Forelimb muscle (tissue), 1 donor: ENCODE measurements at regions not wholly inside any gene's neighbourhood (a gene's known extent, or its start where the extent isn't known, plus 50 kb on each side); places are given as distances from the start of the nearest gene placed in this dataset.
"Not testable (repeated sequence)": the region's sequence is repeated elsewhere in the genome, so short reads cannot be mapped to it uniquely, and the experiment has no call there.

ENCODE experiments used
- DNase-seq: peaks from one replicate; pipeline ENCODE4 v3.0.0-alpha.2; 2013; ENCODE audit warnings: low read depth

DNA sequence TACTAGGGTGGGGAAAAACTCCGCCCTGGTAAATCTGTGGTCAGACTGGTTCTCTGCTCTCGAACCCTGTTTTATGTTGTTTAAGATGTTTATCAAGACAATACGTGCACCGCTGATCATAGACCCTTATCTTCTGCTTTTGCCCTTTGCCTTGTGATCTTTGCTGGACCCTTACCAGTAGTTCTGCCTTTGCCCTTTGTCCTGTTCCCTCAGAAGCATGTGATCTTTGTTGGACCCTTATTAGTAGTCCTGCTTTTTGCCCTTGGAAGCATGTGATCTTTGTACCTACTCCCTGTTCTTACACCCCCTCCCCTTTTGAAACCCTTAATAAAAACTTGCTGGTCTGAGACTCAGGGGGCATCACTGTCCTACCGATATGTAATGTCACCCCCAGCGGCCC is 64.3 kb upstream of the EEF2KMT start:
- not testable (repeated sequence) for DNase-seq

GRCh38 chr16:5160010-5160409 is 62.4 kb upstream of the EEF2KMT start:
- not testable (repeated sequence) for DNase-seq

GRCh38 chr16:5159537-5159936 is 61.9 kb upstream of the EEF2KMT start:
- DNase-seq = not testable (repeated sequence)

- no peak for DNase-seq
Observed at GRCh38 chr16:5158494-5158893, 60.9 kb upstream of the EEF2KMT start.

- not testable (repeated sequence) for DNase-seq
Observed at GRCh38 chr16:5156486-5156885, 58.9 kb upstream of the EEF2KMT start.

DNA sequence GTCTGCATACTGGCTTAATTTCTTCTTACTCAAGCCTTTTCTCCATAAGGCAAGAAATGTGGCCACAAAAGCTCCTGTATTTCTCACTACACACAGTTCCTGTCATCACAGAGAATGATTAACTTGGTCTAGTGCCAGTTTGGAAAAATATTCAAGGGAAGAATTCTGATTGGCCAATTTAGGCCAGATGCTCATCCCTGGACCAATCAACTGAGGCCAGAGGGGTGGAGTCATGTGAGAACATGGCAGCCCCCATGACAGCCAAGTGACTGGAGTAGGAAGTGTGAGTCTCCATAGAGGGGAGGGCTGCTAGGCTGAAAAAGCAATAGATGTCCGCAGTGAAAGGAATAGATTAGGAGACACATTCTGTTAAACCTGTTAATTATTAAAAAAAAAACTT is 56.4 kb upstream of the EEF2KMT start:
- not testable (repeated sequence) for DNase-seq

DNA sequence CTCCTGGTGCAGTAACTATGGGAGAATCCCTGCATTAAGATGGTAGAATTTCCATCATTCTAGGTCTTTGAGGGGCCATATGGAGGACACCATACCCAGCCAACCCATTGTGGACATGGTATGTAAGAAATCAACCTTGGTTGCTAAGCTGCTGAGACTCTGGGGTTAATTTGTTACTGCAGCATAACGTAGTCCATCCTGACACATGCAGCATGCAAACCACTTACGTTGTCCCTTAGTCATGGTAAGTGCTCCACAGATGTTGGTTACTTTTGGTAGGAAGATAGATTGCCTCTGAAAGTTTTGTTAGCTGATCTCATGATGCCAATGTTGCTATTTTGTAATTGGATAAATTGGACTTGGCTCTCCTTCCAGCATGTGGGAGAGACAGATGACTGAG is 53.8 kb upstream of the EEF2KMT start:
- DNase-seq = not testable (repeated sequence)
